HCT116 (cell line): ENCODE measurements at regions not wholly inside any gene's neighbourhood (a gene's known extent, or its start where the extent isn't known, plus 50 kb on each side); places are given as distances from the start of the nearest gene placed in this dataset.
"Not testable (repeated sequence)": the region's sequence is repeated elsewhere in the genome, so short reads cannot be mapped to it uniquely, and the experiment has no call there.

Experiments used
- ATAC-seq: fragments of 200-7000 bp; cut with Tn5 transposase; 2 replicates; pipeline ENCODE4 v1.9.1; 2020; ENCODE audit warnings: mild to moderate bottlenecking, moderate library complexity
- BruUV-seq: library from RNA; stranded (reverse); fragments of 400-500 nt; replicated peaks from 2 replicates; lab custom pipeline; 2021; lab: Mats Ljungman, UMichigan
- CTCF ChIA-PET: fragments of 300-600 bp; sonication (Branson Sonifier 250); formaldehyde crosslinking; loops from one replicate; lab custom pipeline; 2021; ENCODE audit warnings: antibody characterized with exemption; lab: Charles Lee
- POLR2A ChIA-PET: fragments of 300-600, 350-600 bp; sonication (Branson Sonifier 250); formaldehyde crosslinking; loops from one replicate; lab custom pipeline; 2021; ENCODE audit warnings: antibody characterized with exemption; lab: Charles Lee
- RAD21 ChIA-PET, 2 experiments: fragments of 300-600 bp; sonication (Branson Sonifier 250); formaldehyde crosslinking; loops; one replicate each; lab custom pipeline; 2023; ENCODE audit warnings: low total read pairs in 2 of 2; ENCODE audit not compliant: uncharacterized antibody in 2 of 2, unreplicated experiment in 2 of 2, low non-redundant PET in 1 of 2; lab: Charles Lee
- DNase-seq: peaks from one replicate; pipeline ENCODE4 v3.0.0-alpha.2; 2010; ENCODE audit warnings: low read depth, low spot score
- H2AFZ ChIP-seq: fragments of 200-600 bp; shearing (Covaris generic), sonication (generic); 2 replicates; pipeline ENCODE4 v1.6.1; 2017; ENCODE audit warnings: low read depth, mixed run types, mixed read lengths, antibody characterized with exemption, low read length; ENCODE audit not compliant: poor library complexity, severe bottlenecking
- H3K27ac ChIP-seq: 2 replicates; pipeline ENCODE4 v1.5.1; 2012; ENCODE audit warnings: low read depth, low read length
- H3K27me3 ChIP-seq: fragments of 200-600 bp; sonication (generic); 2 replicates; pipeline ENCODE4 v1.6.1; 2016; ENCODE audit warnings: mixed run types, low read length, mixed read lengths; ENCODE audit not compliant: insufficient read depth
- H3K36me3 ChIP-seq, 2 experiments: fragments of 200-500 bp in 1 of 2; fragments of 200-600 bp in 1 of 2; sonication (Bioruptor generic) in 1 of 2; sonication (generic) in 1 of 2; 2 replicates each; pipeline versions ENCODE4 v1.5.1 to v1.6.1; 2014 to 2016; ENCODE audit warnings: low read length in 2 of 2, inconsistent platforms in 1 of 2, mixed read lengths in 1 of 2, mixed run types in 1 of 2; ENCODE audit not compliant: insufficient read depth in 2 of 2, control insufficient read depth in 1 of 2
- H3K4me1 ChIP-seq, 2 experiments: fragments of 200-600 bp in 1 of 2; sonication (generic) in 1 of 2; 2 replicates each; pipeline versions ENCODE4 v1.5.1 to v1.6.1; 2012 to 2017; ENCODE audit warnings: low read length in 2 of 2, inconsistent platforms in 1 of 2, mild to moderate bottlenecking in 1 of 2, mixed read lengths in 1 of 2, mixed run types in 1 of 2, moderate library complexity in 1 of 2; ENCODE audit not compliant: insufficient read depth in 2 of 2, control insufficient read depth in 1 of 2
- H3K4me2 ChIP-seq: fragments of 200-600 bp; sonication (generic); 2 replicates; pipeline ENCODE4 v1.6.1; 2017; ENCODE audit warnings: mixed run types, low read length, mixed read lengths
- H3K4me3 ChIP-seq, 2 experiments: fragments of 200-600 bp in 1 of 2; sonication (generic) in 1 of 2; replicated peaks in 1 of 2; 2 replicates each; pipeline ENCODE4 v1.5.1; 2011 to 2016; ENCODE audit warnings: low read length in 2 of 2, control low read depth in 1 of 2, low read depth in 1 of 2, mild to moderate bottlenecking in 1 of 2, mixed read lengths in 1 of 2, mixed run types in 1 of 2
- H3K79me2 ChIP-seq: fragments of 200-600 bp; sonication (generic); 2 replicates; pipeline ENCODE4 v1.6.1; 2017; ENCODE audit warnings: mild to moderate bottlenecking, mixed run types, low read length, moderate library complexity, mixed read lengths; ENCODE audit not compliant: insufficient read depth
- H3K9ac ChIP-seq: fragments of 200-600 bp; sonication (generic); 2 replicates; pipeline ENCODE4 v1.6.1; 2016; ENCODE audit warnings: low read length, mixed read lengths
- H3K9me2 ChIP-seq: fragments of 200-600 bp; sonication (generic), shearing (Covaris generic); 2 replicates; pipeline ENCODE4 v1.6.1; 2017; ENCODE audit warnings: mixed run types, mild to moderate bottlenecking, moderate library complexity; ENCODE audit not compliant: insufficient read depth
- H3K9me3 ChIP-seq, 2 experiments: fragments of 200-500 bp in 1 of 2; fragments of 200-600 bp in 1 of 2; sonication (Bioruptor generic) in 1 of 2; sonication (generic) in 1 of 2; 2 replicates each; pipeline ENCODE4 v1.6.1; 2014 to 2017; ENCODE audit warnings: low read length in 2 of 2, mixed read lengths in 2 of 2, inconsistent platforms in 1 of 2, low read depth in 1 of 2, mild to moderate bottlenecking in 1 of 2, mixed run types in 1 of 2, moderate library complexity in 1 of 2; ENCODE audit not compliant: control insufficient read depth in 1 of 2, insufficient read depth in 1 of 2
- H4K20me1 ChIP-seq: fragments of 200-600 bp; sonication (generic), shearing (Covaris generic); 2 replicates; pipeline ENCODE4 v1.6.1; 2017; ENCODE audit warnings: mixed run types, mild to moderate bottlenecking, moderate library complexity; ENCODE audit not compliant: insufficient read depth
- JUND ChIP-seq: IDR thresholded peaks from 2 replicates; pipeline ENCODE4 v1.6.1; 2012
- SP1 ChIP-seq: IDR thresholded peaks from 2 replicates; pipeline ENCODE4 v1.6.1; 2012; ENCODE audit warnings: low read depth
- ZFX ChIP-seq: fragments of 450-650 bp; IDR thresholded peaks from 2 replicates; pipeline ENCODE4 v1.6.1; 2017
- intact Hi-C: fragments of 100-400 bp; cut with micrococcal nuclease; formaldehyde crosslinking; loops from 2 replicates; pipeline ENCODE4 v1.10.0; 2022

DNA sequence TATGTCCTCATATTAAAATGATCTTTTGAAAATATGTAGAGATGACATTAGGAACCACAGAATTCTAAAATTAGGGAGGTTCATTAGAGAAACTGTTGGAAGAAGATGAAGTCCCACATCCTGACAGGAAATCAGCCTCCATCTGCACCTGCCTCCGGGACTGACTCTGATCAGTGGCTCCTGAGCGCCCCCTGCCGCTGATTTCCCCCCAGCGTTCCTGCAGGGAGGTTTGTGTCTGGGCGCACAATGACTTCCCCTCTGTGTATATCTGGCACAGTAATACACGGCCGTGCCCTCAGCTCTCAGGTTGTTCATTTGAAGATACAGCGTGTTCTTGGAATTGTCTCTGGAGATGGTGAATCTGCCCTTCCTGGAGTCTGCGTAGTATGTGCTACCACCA, 883.8 kb downstream of the TMEM121 start:
- BruUV-seq, H4K20me1 ChIP-seq, H3K9me3 ChIP-seq, H3K4me3 ChIP-seq, H3K4me1 ChIP-seq, H3K9ac ChIP-seq, DNase-seq, H3K9me2 ChIP-seq, ATAC-seq, CTCF ChIA-PET, H3K27me3 ChIP-seq, H3K36me3 ChIP-seq, POLR2A ChIA-PET, H3K27ac ChIP-seq, H3K79me2 ChIP-seq, RAD21 ChIA-PET, H3K4me2 ChIP-seq, H2AFZ ChIP-seq, intact Hi-C loops: not testable (repeated sequence)

DNA sequence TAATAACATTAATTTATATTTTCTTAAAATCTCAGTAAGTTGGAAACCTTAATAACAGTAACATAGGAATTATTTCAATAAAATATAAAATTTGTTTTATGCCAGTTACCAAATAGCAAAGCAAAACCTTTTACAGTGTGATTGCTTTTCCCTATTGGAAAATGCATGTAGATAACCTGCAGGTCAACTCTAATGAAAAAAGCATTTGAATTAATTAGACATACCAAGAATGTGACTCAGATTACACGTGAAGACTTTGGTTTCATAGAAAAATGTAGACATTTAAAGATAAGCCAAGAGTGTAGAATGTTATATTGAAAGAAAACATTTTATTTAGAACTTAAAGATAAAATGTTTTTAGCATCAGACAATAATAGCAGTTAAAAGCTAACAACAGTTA, 888.1 kb downstream of the TMEM121 start:
- ATAC-seq (no peak), DNase-seq (no peak)
- Histone ChIP-seq H2AFZ (no peak overlapping the region), H3K4me1 (no peaks in the 10 kb centered on the region), H3K4me2 (no peak overlapping the region), H3K9me3 (peaks cover 12 to 14% of the 10 kb centered on the region in 2 experiments; a peak in 2 of 4 replicates), H3K36me3 (no peaks in the 10 kb centered on the region), H3K4me3 (no peak overlapping the region), H3K27ac (no peak overlapping the region), H3K27me3 (no peaks in the 10 kb centered on the region), H3K9ac (no peak overlapping the region), H3K79me2 (no peaks in the 10 kb centered on the region), H3K9me2 (no peaks in the 10 kb centered on the region), H4K20me1 (no peaks in the 10 kb centered on the region)
- ChIA-PET RAD21 (no interaction called here), CTCF (no interaction called here), POLR2A (no interaction called here)
- intact Hi-C loops: no loop called here
- BruUV-seq: no TSS peak
- TF ChIP-seq ZFX (no peak), SP1 (no peak), JUND (no peak)
